Testis (tissue), 2 donors: ENCODE measurements at regions not wholly inside any gene's neighbourhood (a gene's known extent, or its start where the extent isn't known, plus 50 kb on each side); places are given as distances from the start of the nearest gene placed in this dataset.
A peak's percentile ranks its signal among the peaks of the same experiment; 100 is the strongest.

ENCODE experiments used
- DNase-seq: peaks from one replicate; pipeline ENCODE4 v3.0.0-alpha.2; 2019
- H3K27ac ChIP-seq, 2 donors: fragments of 200-600 bp; sonication (generic); one replicate each; pipeline ENCODE4 v1.5.1; 2019
- H3K27me3 ChIP-seq: fragments of 200-600 bp; sonication (generic); one replicate; pipeline ENCODE4 v1.5.1; 2019
- H3K36me3 ChIP-seq: fragments of 200-600 bp; sonication (generic); one replicate; pipeline ENCODE4 v1.5.1; 2017; ENCODE audit warnings: low read depth; ENCODE audit errors: missing control alignments
- H3K4me1 ChIP-seq: fragments of 200-600 bp; sonication (generic); one replicate; pipeline ENCODE4 v1.5.1; 2019
- H3K4me3 ChIP-seq, 2 donors: fragments of 200-600 bp; sonication (generic); one replicate each; pipeline ENCODE4 v1.5.1; 2017 to 2019
- H3K9me3 ChIP-seq: fragments of 200-600 bp; sonication (generic); one replicate; pipeline ENCODE4 v1.5.1; 2017
- POLR2A ChIP-seq: fragments of 450-650 bp; IDR thresholded peaks from one replicate; pipeline ENCODE4 v1.6.1; 2017; ENCODE audit warnings: antibody characterized with exemption, mild to moderate bottlenecking, moderate library complexity
- WGBS, 2 donors: methylation state at CpG; one replicate each; pipeline ENCODE4 v1.1.5; 2018; 5-methylcytosine and 5-hydroxymethylcytosine counted together
- intact Hi-C: fragments of 100-400 bp; cut with DNase I; formaldehyde crosslinking; loops from one replicate; pipeline ENCODE4 v1.15.1; 2023; ENCODE audit warnings: low total_unique reads
- TF ChIP-seq, protein P1 (sequence below), 3 experiments: fragments of 450-650 bp in 2 of 3; fragments of 200-600 bp in 1 of 3; sonication (generic) in 1 of 3; IDR thresholded peaks; one replicate each; pipeline ENCODE4 v1.5.1; 2016 to 2019; ENCODE audit warnings: antibody characterized with exemption in 3 of 3, mild to moderate bottlenecking in 2 of 3, moderate library complexity in 1 of 3

GRCh38 chr12:71216725-71217579, 59.2 kb upstream of the TSPAN8 start:
- WGBS, 2 donors, result 79 to 81% methylated on average over 4 of the region's 4 CpGs
- DNase-seq, result peak; percentile 40
- Histone ChIP-seq H3K36me3 (no peaks in the 10 kb centered on the region), H3K27me3 (no peaks in the 10 kb centered on the region), H3K9me3 (no peaks in the 10 kb centered on the region), H3K27ac (no peak overlapping the region), H3K4me3 (no peak overlapping the region), H3K4me1 (no peaks in the 10 kb centered on the region)
- no peak for TF ChIP-seq POLR2A
- TF ChIP-seq, protein P1, sequence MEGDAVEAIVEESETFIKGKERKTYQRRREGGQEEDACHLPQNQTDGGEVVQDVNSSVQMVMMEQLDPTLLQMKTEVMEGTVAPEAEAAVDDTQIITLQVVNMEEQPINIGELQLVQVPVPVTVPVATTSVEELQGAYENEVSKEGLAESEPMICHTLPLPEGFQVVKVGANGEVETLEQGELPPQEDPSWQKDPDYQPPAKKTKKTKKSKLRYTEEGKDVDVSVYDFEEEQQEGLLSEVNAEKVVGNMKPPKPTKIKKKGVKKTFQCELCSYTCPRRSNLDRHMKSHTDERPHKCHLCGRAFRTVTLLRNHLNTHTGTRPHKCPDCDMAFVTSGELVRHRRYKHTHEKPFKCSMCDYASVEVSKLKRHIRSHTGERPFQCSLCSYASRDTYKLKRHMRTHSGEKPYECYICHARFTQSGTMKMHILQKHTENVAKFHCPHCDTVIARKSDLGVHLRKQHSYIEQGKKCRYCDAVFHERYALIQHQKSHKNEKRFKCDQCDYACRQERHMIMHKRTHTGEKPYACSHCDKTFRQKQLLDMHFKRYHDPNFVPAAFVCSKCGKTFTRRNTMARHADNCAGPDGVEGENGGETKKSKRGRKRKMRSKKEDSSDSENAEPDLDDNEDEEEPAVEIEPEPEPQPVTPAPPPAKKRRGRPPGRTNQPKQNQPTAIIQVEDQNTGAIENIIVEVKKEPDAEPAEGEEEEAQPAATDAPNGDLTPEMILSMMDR (IDR thresholded peaks at IDR 0.05), result peak in 1 of 3 experiments; percentile 51
- intact Hi-C loops, result no loop called here

GRCh38 chr12:71214511-71215285, 56.9 kb upstream of the TSPAN8 start:
- Histone ChIP-seq H3K27ac (no peak overlapping the region), H3K9me3 (no peaks in the 10 kb centered on the region), H3K27me3 (no peaks in the 10 kb centered on the region), H3K4me1 (no peaks in the 10 kb centered on the region), H3K4me3 (no peak overlapping the region), H3K36me3 (no peaks in the 10 kb centered on the region)
- intact Hi-C loops, result no loop called here
- TF ChIP-seq, protein P1 (IDR thresholded peaks at IDR 0.05), result no peak
- no peak for TF ChIP-seq POLR2A
- WGBS, 2 donors, result 49 to 56% methylated on average over 6 of the region's 6 CpGs
- DNase-seq, result no peak

DNA sequence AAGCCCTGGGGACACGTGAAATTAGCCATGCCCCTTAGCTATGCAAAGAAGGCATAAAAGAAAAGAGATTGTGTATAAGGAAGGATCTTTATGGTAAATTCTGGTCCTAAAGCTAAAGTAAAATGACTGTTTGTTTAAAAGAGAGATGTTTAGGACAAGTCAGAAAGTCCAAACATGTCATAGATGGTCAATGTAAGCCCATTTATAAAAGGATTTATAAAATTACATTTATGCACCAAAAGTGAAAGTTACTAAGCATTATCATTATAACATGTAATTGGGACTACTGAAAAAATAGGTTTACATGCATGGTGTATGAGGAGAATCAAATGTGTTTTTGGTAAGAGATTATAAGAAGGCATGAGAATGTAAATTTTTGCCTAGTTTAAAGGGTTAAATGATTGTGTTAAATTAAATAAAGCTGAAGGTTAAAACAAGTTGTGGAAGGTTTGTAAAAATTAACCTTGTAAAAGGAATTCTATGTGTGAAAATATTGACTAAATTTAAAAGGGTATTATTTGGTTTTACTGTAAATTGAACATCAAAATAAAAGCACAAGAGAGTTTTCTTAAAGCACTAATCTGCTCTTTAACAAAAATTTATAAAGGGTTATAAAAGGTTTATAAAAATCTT, 50.4 kb upstream of the TSPAN8 start:
- Histone ChIP-seq H3K27ac (no peak overlapping the region), H3K4me3 (no peak overlapping the region), H3K27me3 (no peaks in the 10 kb centered on the region), H3K4me1 (no peaks in the 10 kb centered on the region), H3K9me3 (no peaks in the 10 kb centered on the region), H3K36me3 (no peaks in the 10 kb centered on the region)
- intact Hi-C loops, result no loop called here
- DNase-seq, result no peak
- TF ChIP-seq, protein P1 (IDR thresholded peaks at IDR 0.05), result no peak
- no peak for TF ChIP-seq POLR2A
- 43 to 46% methylated on average over 1 of the region's 1 CpG for WGBS, 2 donors
